Tibial nerve (tissue), 4 donors: ENCODE measurements at regions not wholly inside any gene's neighbourhood (a gene's known extent, or its start where the extent isn't known, plus 50 kb on each side); places are given as distances from the start of the nearest gene placed in this dataset.
"Not testable (repeated sequence)": the region's sequence is repeated elsewhere in the genome, so short reads cannot be mapped to it uniquely, and the experiment has no call there.

Experiments used
- DNase-seq, 2 donors: peaks; one replicate each; pipeline ENCODE4 v3.0.0-alpha.2; 2019; ENCODE audit warnings: low spot score in 2 of 2
- H3K27ac ChIP-seq, 4 donors: fragments of 200-600 bp; sonication (generic) in 3 of 4; one replicate each; pipeline ENCODE4 v1.5.1; 2017 to 2019; ENCODE audit warnings: mild to moderate bottlenecking in 1 of 4
- H3K27me3 ChIP-seq, 2 donors: fragments of 200-600 bp; sonication (generic) in 1 of 2; one replicate each; pipeline versions ENCODE4 v1.5.1 to v1.6.0; 2017 to 2019
- H3K36me3 ChIP-seq, 3 donors: fragments of 200-600 bp; sonication (generic); one replicate each; pipeline ENCODE4 v1.5.1; 2018 to 2019
- H3K4me1 ChIP-seq, 4 donors: fragments of 200-600 bp; sonication (generic) in 3 of 4; one replicate each; pipeline ENCODE4 v1.5.1; 2017 to 2019
- H3K4me3 ChIP-seq, 4 donors: fragments of 200-600 bp; sonication (generic) in 3 of 4; one replicate each; pipeline ENCODE4 v1.5.1; 2017 to 2019; ENCODE audit warnings: mild to moderate bottlenecking in 1 of 4, moderate library complexity in 1 of 4
- H3K9me3 ChIP-seq, 4 donors: fragments of 200-600 bp; sonication (generic) in 3 of 4; one replicate each; pipeline ENCODE4 v1.5.1; 2017 to 2019
- CTCF ChIP-seq, 5 experiments: fragments of 200-600 bp in 3 of 5; fragments of 450-650 bp in 2 of 5; sonication (generic) in 3 of 5; IDR thresholded peaks; one replicate each; pipeline ENCODE4 v1.5.1; 2016 to 2019; ENCODE audit warnings: antibody characterized with exemption in 5 of 5, mild to moderate bottlenecking in 3 of 5, moderate library complexity in 2 of 5
- EP300 ChIP-seq, 2 donors: sonication (generic); formaldehyde crosslinking; IDR thresholded peaks; one replicate each; pipeline ENCODE4 v1.6.1; 2017; ENCODE audit warnings: antibody characterized with exemption in 2 of 2, mild to moderate bottlenecking in 1 of 2
- POLR2A ChIP-seq, 2 donors: fragments of 450-650 bp; IDR thresholded peaks; one replicate each; pipeline ENCODE4 v1.6.1; 2017; ENCODE audit warnings: antibody characterized with exemption in 2 of 2, mild to moderate bottlenecking in 2 of 2, moderate library complexity in 2 of 2
- WGBS, 2 donors: methylation state at CpG; one replicate each; pipeline ENCODE4 v1.1.5; 2018; 5-methylcytosine and 5-hydroxymethylcytosine counted together

- no peaks in the 10 kb centered on the region for H3K27me3 ChIP-seq
- DNase-seq, result no peak
- H3K4me3 ChIP-seq, result no peak overlapping the region
- H3K36me3 ChIP-seq, result no peaks in the 10 kb centered on the region
- WGBS, 2 donors, result 93 to 100% methylated on average over 1 of the region's 1 CpG
- H3K9me3 ChIP-seq, result no peaks in the 10 kb centered on the region
- no peaks in the 10 kb centered on the region for H3K4me1 ChIP-seq
- no peak overlapping the region for H3K27ac ChIP-seq
- TF ChIP-seq CTCF (IDR thresholded peaks at IDR 0.05), result no peak
- TF ChIP-seq POLR2A (IDR thresholded peaks at IDR 0.05), result no peak
- TF ChIP-seq EP300 (IDR thresholded peaks at IDR 0.05), result no peak
These were observed 280.9 kb upstream of the PRKX start for GRCh38 chrX:3994315-3994714.

- Histone ChIP-seq H3K4me3 (no peak overlapping the region), H3K4me1 (no peaks in the 10 kb centered on the region), H3K27ac (no peak overlapping the region), H3K9me3 (no peaks in the 10 kb centered on the region), H3K36me3 (no peaks in the 10 kb centered on the region), H3K27me3 (no peaks in the 10 kb centered on the region)
- 63% methylated on average over 1 of the region's 1 CpG for WGBS, 2 donors
- DNase-seq, result no peak
- TF ChIP-seq CTCF (IDR thresholded peaks at IDR 0.05) (no peak), EP300 (IDR thresholded peaks at IDR 0.05) (no peak), POLR2A (IDR thresholded peaks at IDR 0.05) (no peak)
These were observed 277.1 kb upstream of the PRKX start for GRCh38 chrX:3990569-3990968.

GRCh38 chrX:3972104-3972858 lies 258.8 kb upstream of the PRKX start:
- not testable (repeated sequence) for H3K9me3 ChIP-seq, DNase-seq

GRCh38 chrX:3968749-3969148 lies 255.3 kb upstream of the PRKX start:
- H3K36me3 ChIP-seq, result no peaks in the 10 kb centered on the region
- 94 to 100% methylated on average over 4 of the region's 4 CpGs for WGBS, 2 donors
- no peak for DNase-seq
- no peaks in the 10 kb centered on the region for H3K4me1 ChIP-seq
- no peak overlapping the region for H3K4me3 ChIP-seq
- H3K27me3 ChIP-seq, result no peaks in the 10 kb centered on the region
- no peak overlapping the region for H3K27ac ChIP-seq
- TF ChIP-seq EP300 (IDR thresholded peaks at IDR 0.05), result no peak
- TF ChIP-seq CTCF (IDR thresholded peaks at IDR 0.05), result no peak
- no peak for TF ChIP-seq POLR2A (IDR thresholded peaks at IDR 0.05)
- H3K9me3 ChIP-seq, result no peaks in the 10 kb centered on the region

More at GRCh38 chrX:3972104-3972858, 258.8 kb upstream of the PRKX start:
- H3K36me3 ChIP-seq, H3K4me1 ChIP-seq, H3K27me3 ChIP-seq, H3K4me3 ChIP-seq, H3K27ac ChIP-seq: not testable (repeated sequence)
- 58 to 61% methylated on average over 7 to 8 of the region's 8 CpGs for WGBS, 2 donors

GRCh38 chrX:3963980-3964379 lies 250.5 kb upstream of the PRKX start:
- TF ChIP-seq POLR2A (IDR thresholded peaks at IDR 0.05) (no peak), EP300 (IDR thresholded peaks at IDR 0.05) (no peak)
- Histone ChIP-seq H3K36me3 (no peaks in the 10 kb centered on the region), H3K9me3 (no peaks in the 10 kb centered on the region), H3K27me3 (no peaks in the 10 kb centered on the region), H3K4me3 (no peak overlapping the region), H3K4me1 (no peaks in the 10 kb centered on the region), H3K27ac (no peak overlapping the region)
- 62 to 72% methylated on average over 6 of the region's 6 CpGs for WGBS, 2 donors
- DNase-seq, result no peak

GRCh38 chrX:3962511-3963311 lies 249.3 kb upstream of the PRKX start:
- Histone ChIP-seq H3K4me3 (no peak overlapping the region), H3K4me1 (no peaks in the 10 kb centered on the region), H3K36me3 (no peaks in the 10 kb centered on the region), H3K27me3 (no peaks in the 10 kb centered on the region), H3K9me3 (no peaks in the 10 kb centered on the region), H3K27ac (no peak overlapping the region)
- peak in 1 of 2 donors; percentile 7 for DNase-seq
- WGBS, 2 donors, result 7 to 8% methylated on average over 13 of the region's 13 CpGs
- no peak for TF ChIP-seq POLR2A (IDR thresholded peaks at IDR 0.05)
- TF ChIP-seq CTCF (IDR thresholded peaks at IDR 0.05), result peak in 4 of 5 experiments; percentile 15 to 44 (median 20)
